Choroid plexus epithelial cell (primary cell): ENCODE measurements at regions not wholly inside any gene's neighbourhood (a gene's known extent, or its start where the extent isn't known, plus 50 kb on each side); places are given as distances from the start of the nearest gene placed in this dataset.

Source experiments
- DNase-seq: peaks from one replicate; pipeline ENCODE4 v3.0.0-alpha.2; 2010; ENCODE audit warnings: low read depth
- H3K4me3 ChIP-seq: 2 replicates; pipeline ENCODE4 v1.5.1; 2011; ENCODE audit warnings: low read depth, mild to moderate bottlenecking, control low read depth, low read length, moderate library complexity
- TF ChIP-seq, protein P1 (sequence below): conservative IDR thresholded peaks from 2 replicates; pipeline ENCODE4 v1.5.1; 2011; ENCODE audit warnings: low read depth, mild to moderate bottlenecking, control low read depth, inconsistent platforms, low read length, moderate library complexity

DNA sequence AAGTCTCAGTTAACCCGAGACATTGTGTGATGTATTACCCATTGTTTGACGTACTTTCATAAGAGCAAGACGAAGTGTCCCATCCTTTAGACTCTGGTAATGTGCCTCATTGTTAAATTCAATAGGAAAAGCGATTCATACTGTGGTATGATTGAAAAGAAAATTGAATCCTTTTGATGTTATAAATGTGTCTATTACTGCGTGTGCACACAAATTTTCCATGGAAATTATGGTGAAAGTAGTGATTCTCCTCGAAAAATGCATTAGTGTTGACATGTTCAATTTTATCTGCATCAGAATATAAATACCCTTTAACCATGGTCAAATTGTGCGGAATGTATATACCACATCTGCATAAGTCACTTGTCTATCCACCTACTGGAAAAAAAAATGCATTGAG is 386.8 kb downstream of the INSC start:
- TF ChIP-seq, protein P1, sequence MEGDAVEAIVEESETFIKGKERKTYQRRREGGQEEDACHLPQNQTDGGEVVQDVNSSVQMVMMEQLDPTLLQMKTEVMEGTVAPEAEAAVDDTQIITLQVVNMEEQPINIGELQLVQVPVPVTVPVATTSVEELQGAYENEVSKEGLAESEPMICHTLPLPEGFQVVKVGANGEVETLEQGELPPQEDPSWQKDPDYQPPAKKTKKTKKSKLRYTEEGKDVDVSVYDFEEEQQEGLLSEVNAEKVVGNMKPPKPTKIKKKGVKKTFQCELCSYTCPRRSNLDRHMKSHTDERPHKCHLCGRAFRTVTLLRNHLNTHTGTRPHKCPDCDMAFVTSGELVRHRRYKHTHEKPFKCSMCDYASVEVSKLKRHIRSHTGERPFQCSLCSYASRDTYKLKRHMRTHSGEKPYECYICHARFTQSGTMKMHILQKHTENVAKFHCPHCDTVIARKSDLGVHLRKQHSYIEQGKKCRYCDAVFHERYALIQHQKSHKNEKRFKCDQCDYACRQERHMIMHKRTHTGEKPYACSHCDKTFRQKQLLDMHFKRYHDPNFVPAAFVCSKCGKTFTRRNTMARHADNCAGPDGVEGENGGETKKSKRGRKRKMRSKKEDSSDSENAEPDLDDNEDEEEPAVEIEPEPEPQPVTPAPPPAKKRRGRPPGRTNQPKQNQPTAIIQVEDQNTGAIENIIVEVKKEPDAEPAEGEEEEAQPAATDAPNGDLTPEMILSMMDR, result no peak
- no peak overlapping the region for H3K4me3 ChIP-seq
- DNase-seq, result no peak

DNA sequence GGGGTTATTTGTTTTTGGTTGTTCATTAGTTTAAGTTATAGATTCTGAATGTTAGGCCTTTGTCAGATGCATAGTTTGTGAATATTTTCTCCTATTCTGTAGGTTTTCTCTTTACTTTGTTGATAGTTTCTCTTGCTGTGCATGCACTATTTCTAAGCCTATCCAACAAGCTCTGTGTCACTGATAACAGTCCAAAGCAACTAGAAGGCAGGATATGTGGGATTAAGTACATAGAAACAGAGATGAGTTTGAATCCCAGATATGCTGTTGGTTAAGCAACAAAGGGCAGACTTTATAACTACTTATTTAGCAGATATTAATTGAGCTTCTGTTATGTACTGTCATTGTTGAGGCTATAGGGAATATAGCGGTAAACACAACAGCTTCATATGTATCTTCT is 390.4 kb downstream of the INSC start:
- TF ChIP-seq, protein P1, result no peak
- DNase-seq, result no peak

DNA sequence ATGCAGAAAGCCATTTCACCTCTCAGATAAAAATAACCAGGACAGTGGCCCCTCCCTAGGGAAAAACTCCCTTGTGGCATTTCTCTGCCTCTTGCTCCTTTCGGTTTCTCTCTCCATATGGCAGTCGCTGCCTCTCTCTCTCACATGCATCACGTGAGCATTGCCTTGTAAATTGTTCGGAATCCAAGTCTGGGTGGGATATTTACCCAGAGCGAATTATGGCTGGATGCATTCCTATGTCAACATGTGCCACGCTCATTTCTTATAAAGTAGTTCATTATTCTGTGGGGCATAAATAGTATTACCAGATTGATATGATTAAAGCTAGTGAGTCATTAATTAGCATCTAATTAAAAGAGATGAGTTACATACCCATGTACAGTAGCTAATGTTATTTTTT is 392.9 kb downstream of the INSC start:
- TF ChIP-seq, protein P1, result no peak
- DNase-seq, result no peak
- H3K4me3 ChIP-seq, result no peak overlapping the region

More for the DNA sequence above, 390.4 kb downstream of the INSC start:
- no peak overlapping the region for H3K4me3 ChIP-seq

DNA sequence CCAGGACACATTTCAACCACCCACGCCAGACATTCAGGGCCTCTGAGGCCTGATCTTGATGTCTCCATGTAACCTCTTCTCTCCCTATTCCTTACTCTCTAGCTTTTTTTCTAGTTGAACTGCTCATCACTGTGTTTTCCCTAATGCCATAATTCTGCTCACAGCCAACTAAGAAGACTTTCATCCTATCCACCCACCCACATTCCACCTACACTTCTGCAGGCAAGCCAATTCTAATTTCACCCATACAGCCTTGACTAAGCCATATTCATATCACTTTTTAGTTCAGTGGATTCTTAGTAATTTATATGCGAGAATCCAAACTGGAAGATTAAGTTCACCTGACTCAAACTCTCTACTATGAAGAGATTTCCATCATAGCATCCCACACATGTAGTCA is 394.4 kb downstream of the INSC start:
- no peak overlapping the region for H3K4me3 ChIP-seq
- TF ChIP-seq, protein P1, result no peak
- DNase-seq, result no peak

DNA sequence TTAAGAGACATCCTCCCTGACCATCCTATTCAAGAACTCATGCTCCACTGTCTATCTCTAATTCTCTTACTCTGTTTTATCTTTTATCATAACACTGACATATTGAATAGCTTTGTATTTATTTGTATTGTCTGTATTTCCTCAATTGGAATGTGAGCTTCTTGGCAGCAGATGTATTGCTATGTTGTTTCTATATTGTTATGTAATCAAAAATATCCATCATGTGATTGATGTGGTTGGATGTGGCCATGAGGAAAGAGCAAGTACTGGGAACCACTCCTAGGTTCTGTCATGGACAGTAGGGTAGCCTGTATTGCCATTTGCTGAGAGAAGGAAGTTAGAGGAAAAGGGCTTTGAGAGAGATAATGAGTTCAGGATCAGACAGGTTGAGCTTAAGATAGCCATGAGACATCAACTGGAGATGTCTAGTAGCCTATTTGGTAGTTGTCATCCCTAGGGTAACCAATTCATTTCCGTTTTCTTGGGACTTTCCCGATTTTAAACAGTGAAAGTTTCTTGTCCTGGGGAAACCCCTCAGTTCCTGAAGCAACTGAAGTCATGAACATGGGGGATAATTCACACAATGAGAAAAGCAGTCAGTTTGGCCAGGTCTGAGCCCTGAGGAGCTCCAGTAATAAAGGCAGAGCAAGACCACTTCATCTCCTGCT is 404.5 kb downstream of the INSC start:
- DNase-seq, result no peak
- H3K4me3 ChIP-seq, result no peak overlapping the region
- TF ChIP-seq, protein P1, result no peak

DNA sequence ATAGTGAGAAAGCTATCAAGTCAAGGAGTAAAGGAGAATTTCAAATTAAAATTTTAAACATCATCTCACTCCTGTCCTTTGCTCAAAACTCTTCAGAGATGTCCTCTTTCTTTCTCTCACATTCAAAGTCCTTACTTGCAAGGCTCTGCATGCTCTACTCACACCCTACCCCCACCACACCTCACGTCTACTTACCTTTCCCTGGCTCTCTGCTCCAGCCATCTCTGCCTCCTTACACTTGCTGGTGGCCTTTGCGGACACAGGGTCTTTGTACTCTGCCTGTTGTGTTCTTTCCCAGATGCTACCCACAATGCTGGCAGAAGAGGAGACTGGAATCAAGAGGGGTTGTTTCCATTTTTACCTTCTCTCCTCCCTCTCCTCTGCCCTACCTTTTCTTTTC is 405.2 kb downstream of the INSC start:
- no peak overlapping the region for H3K4me3 ChIP-seq
- no peak for DNase-seq
- TF ChIP-seq, protein P1, result no peak

DNA sequence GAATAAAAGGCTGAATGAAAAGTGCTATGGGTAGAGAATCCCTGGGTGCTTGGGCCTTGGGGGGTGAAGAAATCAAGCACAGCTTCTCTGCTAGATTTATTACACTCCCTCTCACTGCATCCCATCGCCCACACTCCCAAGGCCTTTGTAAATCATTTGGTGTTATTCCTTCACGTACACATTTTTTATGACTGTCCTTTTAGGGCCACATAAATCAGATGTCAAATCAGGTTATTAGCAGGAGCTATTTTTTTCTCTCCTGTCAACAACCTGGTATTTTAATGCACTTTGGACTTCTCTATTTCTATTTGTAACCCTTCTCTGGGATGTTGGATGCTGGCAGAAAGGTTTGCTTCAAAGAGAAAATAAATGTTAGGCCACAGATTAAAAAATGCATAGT is 408.8 kb downstream of the INSC start:
- no peak overlapping the region for H3K4me3 ChIP-seq
- TF ChIP-seq, protein P1, result no peak
- no peak for DNase-seq
